Astrocyte of the cerebellum (primary cell): ENCODE measurements at regions not wholly inside any gene's neighbourhood (a gene's known extent, or its start where the extent isn't known, plus 50 kb on each side); places are given as distances from the start of the nearest gene placed in this dataset.
"Not testable (repeated sequence)": the region's sequence is repeated elsewhere in the genome, so short reads cannot be mapped to it uniquely, and the experiment has no call there.

ENCODE experiments used
- DNase-seq: peaks from one replicate; pipeline ENCODE4 v3.0.0-alpha.2; 2011; ENCODE audit warnings: low read depth
- H3K4me3 ChIP-seq: 2 replicates; pipeline ENCODE4 v1.5.1; 2011; ENCODE audit warnings: mild to moderate bottlenecking, low read depth, low read length, moderate library complexity
- in situ Hi-C: cut with HindIII; loops from 2 replicates; pipeline ENCODE4 v1.10.0; 2017; ENCODE audit warnings: low sequenced_read_pairs
- TF ChIP-seq, protein P1 (sequence below): IDR thresholded peaks from 2 replicates; pipeline ENCODE4 v1.5.1; 2012; ENCODE audit warnings: low read length, low read depth, moderate library complexity, mild to moderate bottlenecking; ENCODE audit errors: missing control alignments

DNA sequence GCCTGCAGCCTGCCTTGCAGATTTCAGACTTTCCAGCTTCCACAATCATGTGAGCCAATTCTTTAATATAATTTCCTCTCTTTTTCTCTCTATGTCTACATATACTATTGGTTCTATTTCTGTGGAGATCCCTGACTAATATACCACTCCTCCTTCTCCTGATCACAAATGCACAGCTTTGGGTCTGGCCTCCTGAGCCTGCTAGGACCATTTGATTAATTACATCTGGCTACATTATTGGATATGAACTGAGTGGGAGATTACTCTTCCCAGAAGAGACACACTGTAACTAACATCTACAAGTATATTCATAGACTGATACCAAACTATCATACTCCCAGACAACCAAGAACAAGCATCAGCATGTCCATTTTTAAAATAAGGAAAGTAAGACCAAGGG lies 188.9 kb upstream of the LMCD1 start:
- TF ChIP-seq, protein P1, sequence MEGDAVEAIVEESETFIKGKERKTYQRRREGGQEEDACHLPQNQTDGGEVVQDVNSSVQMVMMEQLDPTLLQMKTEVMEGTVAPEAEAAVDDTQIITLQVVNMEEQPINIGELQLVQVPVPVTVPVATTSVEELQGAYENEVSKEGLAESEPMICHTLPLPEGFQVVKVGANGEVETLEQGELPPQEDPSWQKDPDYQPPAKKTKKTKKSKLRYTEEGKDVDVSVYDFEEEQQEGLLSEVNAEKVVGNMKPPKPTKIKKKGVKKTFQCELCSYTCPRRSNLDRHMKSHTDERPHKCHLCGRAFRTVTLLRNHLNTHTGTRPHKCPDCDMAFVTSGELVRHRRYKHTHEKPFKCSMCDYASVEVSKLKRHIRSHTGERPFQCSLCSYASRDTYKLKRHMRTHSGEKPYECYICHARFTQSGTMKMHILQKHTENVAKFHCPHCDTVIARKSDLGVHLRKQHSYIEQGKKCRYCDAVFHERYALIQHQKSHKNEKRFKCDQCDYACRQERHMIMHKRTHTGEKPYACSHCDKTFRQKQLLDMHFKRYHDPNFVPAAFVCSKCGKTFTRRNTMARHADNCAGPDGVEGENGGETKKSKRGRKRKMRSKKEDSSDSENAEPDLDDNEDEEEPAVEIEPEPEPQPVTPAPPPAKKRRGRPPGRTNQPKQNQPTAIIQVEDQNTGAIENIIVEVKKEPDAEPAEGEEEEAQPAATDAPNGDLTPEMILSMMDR = no peak
- in situ Hi-C loops = no loop called here
- no peak overlapping the region for H3K4me3 ChIP-seq
- DNase-seq = no peak

DNA sequence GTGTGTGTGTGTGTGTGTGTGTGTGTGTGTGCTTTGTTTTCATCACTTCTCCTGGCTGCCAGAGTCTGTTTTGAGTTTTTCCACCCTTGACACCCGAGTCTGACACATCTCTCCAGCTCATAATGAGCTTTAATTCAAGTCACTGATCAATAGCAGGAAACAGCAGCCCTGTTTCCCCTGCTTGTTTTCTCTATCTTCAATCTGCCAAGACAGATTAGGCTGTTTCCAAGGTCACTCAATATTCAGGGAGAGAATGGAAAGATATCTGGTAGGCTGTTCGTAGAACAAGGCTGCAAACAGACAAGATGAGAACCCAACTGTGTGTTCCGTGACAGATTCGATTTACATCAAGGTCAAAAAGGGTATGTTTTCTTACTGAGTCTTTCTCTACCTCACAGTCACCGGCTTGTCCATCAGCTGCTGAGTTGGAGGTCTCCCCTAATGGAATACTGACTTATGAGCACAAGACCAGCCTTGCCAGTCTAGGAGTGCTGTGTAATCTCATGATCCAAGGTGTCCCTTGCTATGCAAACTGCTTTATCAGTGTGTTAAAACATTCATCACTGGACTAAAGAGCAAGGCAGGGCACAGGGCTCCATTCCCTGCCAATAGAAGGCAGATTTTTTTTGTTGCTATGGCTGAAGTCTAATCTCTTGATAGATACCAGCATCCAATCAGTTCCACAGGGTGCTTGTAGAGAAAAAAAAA lies 187.9 kb upstream of the LMCD1 start:
- in situ Hi-C loops = no loop called here
- no peak for DNase-seq

DNA sequence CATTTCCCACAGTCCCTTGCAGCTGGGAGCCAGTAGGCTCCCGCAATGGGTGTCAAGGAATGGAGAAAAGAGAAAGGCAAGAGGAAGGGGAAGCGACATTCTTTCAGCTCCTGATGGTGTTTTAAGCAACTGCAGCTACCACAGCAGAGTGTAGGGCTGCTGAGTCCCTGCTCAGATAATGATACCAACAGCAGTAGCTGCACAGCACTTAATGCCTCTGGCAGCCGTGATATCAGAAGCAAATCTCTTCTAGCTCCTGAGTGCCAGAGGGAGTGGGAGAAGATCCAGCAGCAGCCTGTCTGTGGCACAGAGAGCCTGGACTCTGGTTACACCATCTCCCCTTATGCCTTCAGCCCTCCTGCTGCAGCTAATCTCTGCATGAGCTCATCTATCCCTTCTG lies 186.1 kb upstream of the LMCD1 start:
- DNase-seq, in situ Hi-C loops, H3K4me3 ChIP-seq: not testable (repeated sequence)

More for the DNA sequence above, 187.9 kb upstream of the LMCD1 start:
- no peak overlapping the region for H3K4me3 ChIP-seq
- TF ChIP-seq, protein P1 = no peak

- no peak overlapping the region for H3K4me3 ChIP-seq
- peak; percentile 11 for DNase-seq
- in situ Hi-C loops = no loop called here
- TF ChIP-seq, protein P1 = no peak
These were observed 183.7 kb upstream of the LMCD1 start for GRCh38 chr3:8317661-8318649.

DNA sequence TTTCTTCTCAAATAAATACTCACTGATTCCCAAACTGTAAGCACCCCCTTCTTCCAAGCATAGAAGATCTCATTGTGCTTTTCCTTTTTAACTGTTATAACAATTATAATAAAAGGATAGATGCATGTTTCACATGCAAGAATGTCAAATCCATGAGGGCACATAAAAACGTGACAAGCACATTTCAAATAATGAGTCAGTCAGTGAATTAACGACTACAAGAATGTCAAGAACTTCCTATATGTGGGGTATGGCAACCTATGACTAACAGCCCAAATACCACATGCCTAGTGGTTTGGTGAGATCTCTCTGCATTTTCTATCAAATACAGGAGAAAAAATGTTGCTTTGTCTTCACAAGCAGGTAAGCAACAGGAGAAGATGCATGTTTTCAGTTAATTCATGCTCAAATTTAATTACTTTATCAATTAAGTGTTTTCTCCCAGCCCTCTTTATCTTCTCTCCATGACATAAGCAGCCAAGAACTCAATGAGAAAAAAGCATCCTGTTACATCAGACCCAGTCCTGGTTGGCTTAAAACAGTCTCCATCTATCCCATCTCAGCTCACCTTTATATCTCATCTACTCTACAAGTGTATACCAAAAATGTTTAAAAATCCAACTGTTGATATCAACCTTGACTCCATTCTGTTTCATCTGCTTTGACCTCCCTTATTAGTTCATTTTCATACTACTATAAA lies 181.5 kb upstream of the LMCD1 start:
- in situ Hi-C loops = no loop called here
- TF ChIP-seq, protein P1 = no peak
- DNase-seq = peak; percentile 27
- H3K4me3 ChIP-seq = no peak overlapping the region

GRCh38 chr3:8320711-8321458 lies 180.7 kb upstream of the LMCD1 start:
- H3K4me3 ChIP-seq = no peak overlapping the region
- TF ChIP-seq, protein P1 = no peak
- no peak for DNase-seq
- in situ Hi-C loops = no loop called here
